GM18499 (cell line): ENCODE measurements at regions not wholly inside any gene's neighbourhood (a gene's known extent, or its start where the extent isn't known, plus 50 kb on each side); places are given as distances from the start of the nearest gene placed in this dataset.
"Not testable (repeated sequence)": the region's sequence is repeated elsewhere in the genome, so short reads cannot be mapped to it uniquely, and the experiment has no call there.

Source experiments
- ATAC-seq: cut with Tn5 transposase; IDR thresholded peaks from one replicate; pipeline ENCODE4 v1.9.1; 2021; ENCODE audit warnings: moderate number of reproducible peaks; ENCODE audit not compliant: insufficient read depth, unreplicated experiment

GRCh38 chr13:108083056-108083455 is 132.3 kb downstream of the LIG4 start:
- no peak for ATAC-seq

GRCh38 chr13:108082481-108082880 is 132.9 kb downstream of the LIG4 start:
- ATAC-seq: no peak

- ATAC-seq: no peak
These were observed 138.1 kb downstream of the LIG4 start for GRCh38 chr13:108077284-108077683.

GRCh38 chr13:108074429-108074828 is 140.9 kb downstream of the LIG4 start:
- not testable (repeated sequence) for ATAC-seq

- ATAC-seq: no peak
These were observed 144.4 kb downstream of the LIG4 start for GRCh38 chr13:108070925-108071324.

GRCh38 chr13:108070491-108070890 is 144.8 kb downstream of the LIG4 start:
- no peak for ATAC-seq

- ATAC-seq: no peak
These were observed 145.7 kb downstream of the LIG4 start for GRCh38 chr13:108069521-108070210.

- not testable (repeated sequence) for ATAC-seq
These were observed 151.0 kb downstream of the LIG4 start for GRCh38 chr13:108064372-108064771.

GRCh38 chr13:108060111-108060510 is 155.2 kb downstream of the LIG4 start:
- ATAC-seq: no peak

- no peak for ATAC-seq
These were observed 159.1 kb downstream of the LIG4 start for GRCh38 chr13:108056278-108056677.

- ATAC-seq: no peak
These were observed 166.1 kb downstream of the LIG4 start for GRCh38 chr13:108049211-108049610.

GRCh38 chr13:108044954-108045353 is 170.4 kb downstream of the LIG4 start:
- ATAC-seq: no peak

- not testable (repeated sequence) for ATAC-seq
These were observed 172.5 kb downstream of the LIG4 start for GRCh38 chr13:108042866-108043265.

- ATAC-seq: no peak
These were observed 178.0 kb downstream of the LIG4 start for GRCh38 chr13:108037348-108037747.

GRCh38 chr13:108036411-108036932 is 178.9 kb downstream of the LIG4 start:
- no peak for ATAC-seq

- no peak for ATAC-seq
These were observed 180.4 kb downstream of the LIG4 start for GRCh38 chr13:108034909-108035410.

- ATAC-seq: no peak
These were observed 181.3 kb downstream of the LIG4 start for GRCh38 chr13:108033800-108034707.

- no peak for ATAC-seq
These were observed 183.5 kb downstream of the LIG4 start for GRCh38 chr13:108031865-108032264.

- ATAC-seq: no peak
These were observed 184.6 kb downstream of the LIG4 start for GRCh38 chr13:108030769-108031168.

GRCh38 chr13:108026680-108027410 is 188.5 kb downstream of the LIG4 start:
- no peak for ATAC-seq
